ENCODE measurements at regions not wholly inside any gene's neighbourhood (a gene's known extent, or its start where the extent isn't known, plus 50 kb on each side); places are given as distances from the start of the nearest gene placed in this dataset.

- TF ChIP-seq CTCF (IDR thresholded peaks at IDR 0.05), result no peak
- no peaks in the 10 kb centered on the region for H3K27me3 ChIP-seq
- DNase-seq (no peak), ATAC-seq (no peak)
- H3K27ac ChIP-seq, result no peak overlapping the region
- H3K4me3 ChIP-seq, result no peak overlapping the region
- H3K9me3 ChIP-seq, result no peaks in the 10 kb centered on the region
- 98% methylated on average over 13 of the region's 13 CpGs for WGBS, 2 donors
- no peaks in the 10 kb centered on the region for H3K36me3 ChIP-seq
- no peaks in the 10 kb centered on the region for H3K4me1 ChIP-seq
- intact Hi-C loops (cut with DNase I), result no loop called here
Observed at GRCh38 chr13:105073041-105073440, 1462.4 kb downstream of the EFNB2 start.

- no peak overlapping the region for H3K27ac ChIP-seq
- H3K27me3 ChIP-seq, result no peaks in the 10 kb centered on the region
- ATAC-seq (no peak), DNase-seq (no peak)
- TF ChIP-seq CTCF (IDR thresholded peaks at IDR 0.05), result no peak
- H3K36me3 ChIP-seq, result no peaks in the 10 kb centered on the region
- no peaks in the 10 kb centered on the region for H3K9me3 ChIP-seq
- no peaks in the 10 kb centered on the region for H3K4me1 ChIP-seq
- no peak overlapping the region for H3K4me3 ChIP-seq
- intact Hi-C loops (cut with DNase I), result no loop called here
- WGBS, 2 donors, result 95 to 98% methylated on average over 1 of the region's 1 CpG
Observed at GRCh38 chr13:105070452-105070851, 1465.0 kb downstream of the EFNB2 start.

- no peak overlapping the region for H3K4me3 ChIP-seq
- TF ChIP-seq CTCF (IDR thresholded peaks at IDR 0.05), result no peak
- peaks cover 0 to 4% (median 0%) of the 10 kb centered on the region in 11 donors for H3K9me3 ChIP-seq
- ATAC-seq, result no peak
- no peaks in the 10 kb centered on the region for H3K4me1 ChIP-seq
- no peaks in the 10 kb centered on the region for H3K27me3 ChIP-seq
- no peak for DNase-seq
- H3K36me3 ChIP-seq, result no peaks in the 10 kb centered on the region
- no peak overlapping the region for H3K27ac ChIP-seq
- intact Hi-C loops (cut with DNase I), result no loop called here
Observed at GRCh38 chr13:105069106-105069505, 1466.4 kb downstream of the EFNB2 start.

GRCh38 chr13:105063676-105064075 lies 1471.8 kb downstream of the EFNB2 start:
- H3K36me3 ChIP-seq, result no peaks in the 10 kb centered on the region
- no peak overlapping the region for H3K4me3 ChIP-seq
- ATAC-seq (no peak), DNase-seq (no peak)
- no peaks in the 10 kb centered on the region for H3K4me1 ChIP-seq
- peaks cover 0 to 10% (median 0%) of the 10 kb centered on the region in 11 donors for H3K9me3 ChIP-seq
- no peak for TF ChIP-seq CTCF (IDR thresholded peaks at IDR 0.05)
- intact Hi-C loops (cut with DNase I), result no loop called here
- H3K27ac ChIP-seq, result no peak overlapping the region
- 91% methylated on average over 5 of the region's 5 CpGs for WGBS, 2 donors
- no peaks in the 10 kb centered on the region for H3K27me3 ChIP-seq

GRCh38 chr13:105059786-105060185 lies 1475.7 kb downstream of the EFNB2 start:
- no peak for TF ChIP-seq CTCF (IDR thresholded peaks at IDR 0.05)
- WGBS, 2 donors, result 91 to 92% methylated on average over 7 of the region's 7 CpGs

More at GRCh38 chr13:105059786-105060185, 1475.7 kb downstream of the EFNB2 start:
- ATAC-seq (no peak), DNase-seq (no peak)
- Histone ChIP-seq H3K27ac (no peak overlapping the region), H3K4me1 (no peaks in the 10 kb centered on the region), H3K9me3 (peaks cover 0 to 10% (median 0%) of the 10 kb centered on the region in 11 donors), H3K27me3 (no peaks in the 10 kb centered on the region), H3K36me3 (no peaks in the 10 kb centered on the region), H3K4me3 (no peak overlapping the region)
- intact Hi-C loops (cut with DNase I), result no loop called here
